Peyer's patch (tissue), 4 donors: ENCODE measurements at regions not wholly inside any gene's neighbourhood (a gene's known extent, or its start where the extent isn't known, plus 50 kb on each side); places are given as distances from the start of the nearest gene placed in this dataset.

Experiments used
- POLR2A ChIP-seq, 2 donors: fragments of 450-650 bp; IDR thresholded peaks; one replicate each; pipeline ENCODE4 v1.5.1; 2017; ENCODE audit warnings: antibody characterized with exemption in 2 of 2, mild to moderate bottlenecking in 2 of 2, moderate library complexity in 2 of 2
- TF ChIP-seq, protein P1 (sequence below), 6 experiments: fragments of 450-650 bp in 4 of 6; fragments of 200-600 bp in 2 of 6; sonication (generic) in 1 of 6; IDR thresholded peaks; one replicate each; pipeline ENCODE4 v1.5.1; 2017 to 2019; ENCODE audit warnings: antibody characterized with exemption in 6 of 6, mild to moderate bottlenecking in 3 of 6, moderate library complexity in 1 of 6

GRCh38 chr13:30031488-30031887 is 181.1 kb upstream of the UBL3 start:
- TF ChIP-seq, protein P1, sequence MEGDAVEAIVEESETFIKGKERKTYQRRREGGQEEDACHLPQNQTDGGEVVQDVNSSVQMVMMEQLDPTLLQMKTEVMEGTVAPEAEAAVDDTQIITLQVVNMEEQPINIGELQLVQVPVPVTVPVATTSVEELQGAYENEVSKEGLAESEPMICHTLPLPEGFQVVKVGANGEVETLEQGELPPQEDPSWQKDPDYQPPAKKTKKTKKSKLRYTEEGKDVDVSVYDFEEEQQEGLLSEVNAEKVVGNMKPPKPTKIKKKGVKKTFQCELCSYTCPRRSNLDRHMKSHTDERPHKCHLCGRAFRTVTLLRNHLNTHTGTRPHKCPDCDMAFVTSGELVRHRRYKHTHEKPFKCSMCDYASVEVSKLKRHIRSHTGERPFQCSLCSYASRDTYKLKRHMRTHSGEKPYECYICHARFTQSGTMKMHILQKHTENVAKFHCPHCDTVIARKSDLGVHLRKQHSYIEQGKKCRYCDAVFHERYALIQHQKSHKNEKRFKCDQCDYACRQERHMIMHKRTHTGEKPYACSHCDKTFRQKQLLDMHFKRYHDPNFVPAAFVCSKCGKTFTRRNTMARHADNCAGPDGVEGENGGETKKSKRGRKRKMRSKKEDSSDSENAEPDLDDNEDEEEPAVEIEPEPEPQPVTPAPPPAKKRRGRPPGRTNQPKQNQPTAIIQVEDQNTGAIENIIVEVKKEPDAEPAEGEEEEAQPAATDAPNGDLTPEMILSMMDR (IDR thresholded peaks at IDR 0.05), result no peak
- no peak for TF ChIP-seq POLR2A (IDR thresholded peaks at IDR 0.05)
